ENCODE measurements at regions not wholly inside any gene's neighbourhood (a gene's known extent, or its start where the extent isn't known, plus 50 kb on each side); places are given as distances from the start of the nearest gene placed in this dataset.

GRCh38 chr12:93252221-93252620 lies 125.5 kb upstream of the NUDT4 start:
- TF ChIP-seq CTCF (IDR thresholded peaks at IDR 0.05), result no peak
- no peak for TF ChIP-seq POLR2A (IDR thresholded peaks at IDR 0.05; ENCODE audit: low read depth)

Measured in esophagus muscularis mucosa (tissue), 3 donors.